ENCODE measurements at regions not wholly inside any gene's neighbourhood (a gene's known extent, or its start where the extent isn't known, plus 50 kb on each side); places are given as distances from the start of the nearest gene placed in this dataset.
"Not testable (repeated sequence)": the region's sequence is repeated elsewhere in the genome, so short reads cannot be mapped to it uniquely, and the experiment has no call there.

DNA sequence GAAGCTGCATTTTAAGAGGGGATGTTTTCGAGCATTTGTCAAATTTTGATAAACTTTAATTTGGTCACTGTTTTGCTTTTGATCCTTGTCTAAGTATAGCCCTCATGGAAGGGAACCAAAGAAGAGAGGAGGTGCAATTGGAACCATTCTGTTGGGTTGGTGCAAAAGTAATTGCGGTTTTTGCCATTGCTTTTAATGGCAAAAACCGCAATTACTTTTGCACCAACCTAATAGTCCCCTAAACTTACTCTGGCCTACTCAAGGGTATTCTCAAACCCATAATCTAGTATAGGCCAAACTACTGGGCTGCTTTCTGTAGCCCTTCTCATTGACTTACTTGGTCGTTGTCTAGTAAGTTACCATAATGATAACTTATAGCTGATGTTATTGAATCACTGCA is 634.7 kb downstream of the MAFB start:
- H3K4me3 ChIP-seq (ENCODE audit: low read length) = no peak overlapping the region
- H3K36me3 ChIP-seq (ENCODE audit: control insufficient read depth, insufficient read depth, low read length) = no peaks in the 10 kb centered on the region
- no peaks in the 10 kb centered on the region for H3K27me3 ChIP-seq (ENCODE audit: control insufficient read depth, insufficient read depth, low read length)
- no peaks in the 10 kb centered on the region for H3K4me1 ChIP-seq (ENCODE audit: control insufficient read depth, insufficient read depth, low read length)
- H3K9ac ChIP-seq (ENCODE audit: low read length) = no peak overlapping the region
- H3K27ac ChIP-seq (ENCODE audit: low read depth, low read length) = no peak overlapping the region

DNA sequence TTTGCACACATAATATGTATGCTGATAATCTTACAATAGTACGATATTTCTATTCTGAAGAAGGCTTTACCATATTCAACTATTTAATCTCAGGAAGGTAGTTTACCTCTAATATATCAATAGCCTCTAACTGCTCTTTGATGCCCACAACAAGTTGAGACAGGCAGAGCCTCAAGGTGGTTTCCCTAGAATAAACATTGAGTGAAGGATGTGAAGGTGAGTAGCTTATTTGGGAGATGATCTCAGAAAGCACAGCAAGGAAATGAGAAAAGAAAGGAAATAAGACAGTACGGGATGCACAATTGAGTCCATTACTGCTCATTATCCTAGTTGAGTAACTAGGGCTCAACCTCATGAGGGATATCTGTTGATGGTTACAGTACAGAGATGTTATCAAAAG is 638.4 kb downstream of the MAFB start:
- no peaks in the 10 kb centered on the region for H3K36me3 ChIP-seq (ENCODE audit: control insufficient read depth, insufficient read depth, low read length)
- H3K9ac ChIP-seq (ENCODE audit: low read length) = no peak overlapping the region
- no peaks in the 10 kb centered on the region for H3K4me1 ChIP-seq (ENCODE audit: control insufficient read depth, insufficient read depth, low read length)
- H3K27ac ChIP-seq (ENCODE audit: low read depth, low read length) = no peak overlapping the region
- H3K4me3 ChIP-seq (ENCODE audit: low read length) = no peak overlapping the region
- H3K27me3 ChIP-seq (ENCODE audit: control insufficient read depth, insufficient read depth, low read length) = no peaks in the 10 kb centered on the region

DNA sequence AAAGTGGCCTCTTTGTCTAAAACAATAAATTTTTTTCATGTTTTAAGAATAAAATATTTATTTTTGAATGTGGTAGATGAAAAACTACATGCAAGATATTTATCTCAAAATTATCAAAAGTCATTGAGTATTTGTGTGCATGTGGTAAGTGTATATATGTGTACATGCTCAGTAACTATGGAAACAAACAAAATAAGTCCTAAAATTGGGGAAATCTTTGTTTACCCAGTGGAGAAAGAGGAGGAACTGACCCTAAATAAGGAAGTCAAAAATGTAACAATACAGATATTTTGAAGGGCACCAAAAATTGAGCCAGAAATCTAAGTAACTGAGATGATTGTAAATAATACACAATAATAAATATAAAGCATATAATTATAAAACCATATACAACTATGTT is 639.2 kb downstream of the MAFB start:
- H3K9ac ChIP-seq (ENCODE audit: low read length) = no peak overlapping the region
- no peaks in the 10 kb centered on the region for H3K4me1 ChIP-seq (ENCODE audit: control insufficient read depth, insufficient read depth, low read length)
- no peak overlapping the region for H3K4me3 ChIP-seq (ENCODE audit: low read length)
- no peaks in the 10 kb centered on the region for H3K36me3 ChIP-seq (ENCODE audit: control insufficient read depth, insufficient read depth, low read length)
- H3K27ac ChIP-seq (ENCODE audit: low read depth, low read length) = no peak overlapping the region
- H3K27me3 ChIP-seq (ENCODE audit: control insufficient read depth, insufficient read depth, low read length) = no peaks in the 10 kb centered on the region

DNA sequence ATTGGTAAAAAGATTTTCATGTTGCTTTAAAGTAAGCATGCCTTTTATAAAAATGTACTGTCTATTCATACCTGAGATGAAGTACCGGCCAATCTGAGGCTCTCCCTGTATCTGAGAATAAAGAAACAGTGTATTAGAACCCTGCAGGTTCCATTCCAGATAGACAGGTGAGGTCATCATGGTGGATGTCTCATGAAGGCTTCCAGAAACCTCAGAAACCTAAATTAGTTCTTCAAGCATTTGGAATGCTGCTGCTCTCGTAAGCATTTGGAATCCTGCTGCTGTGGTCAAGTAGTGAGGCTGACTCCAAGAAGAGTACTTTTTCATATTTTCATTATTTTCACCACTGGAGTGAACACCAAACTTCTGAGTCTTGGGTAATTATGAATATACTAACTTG is 642.3 kb downstream of the MAFB start:
- Histone ChIP-seq H3K4me3 (ENCODE audit: low read length) (no peak overlapping the region), H3K27ac (ENCODE audit: low read depth, low read length) (no peak overlapping the region), H3K27me3 (ENCODE audit: control insufficient read depth, insufficient read depth, low read length) (no peaks in the 10 kb centered on the region), H3K9ac (ENCODE audit: low read length) (no peak overlapping the region), H3K4me1 (ENCODE audit: control insufficient read depth, insufficient read depth, low read length) (no peaks in the 10 kb centered on the region), H3K36me3 (ENCODE audit: control insufficient read depth, insufficient read depth, low read length) (no peaks in the 10 kb centered on the region)

DNA sequence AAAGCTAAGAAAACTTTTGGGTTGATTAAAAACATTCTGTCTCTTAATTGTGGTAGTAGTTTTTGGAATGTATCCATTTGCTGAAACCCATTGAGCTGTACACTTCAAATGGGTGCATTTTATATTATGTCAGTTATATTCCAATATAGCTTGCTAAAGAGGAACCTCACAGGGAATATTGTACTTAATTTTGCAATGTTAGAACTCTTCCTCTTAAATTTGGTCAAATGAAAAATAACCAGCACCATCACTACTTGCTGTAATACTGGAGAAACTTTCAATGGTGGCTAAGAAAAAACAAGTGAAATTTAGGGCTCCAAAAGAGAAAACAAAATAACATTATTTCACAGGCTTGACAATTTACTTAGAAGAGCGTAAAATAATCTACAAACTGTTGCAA is 651.5 kb downstream of the MAFB start:
- no peaks in the 10 kb centered on the region for H3K4me1 ChIP-seq (ENCODE audit: control insufficient read depth, insufficient read depth, low read length)
- no peak overlapping the region for H3K27ac ChIP-seq (ENCODE audit: low read depth, low read length)
- no peak overlapping the region for H3K9ac ChIP-seq (ENCODE audit: low read length)
- H3K27me3 ChIP-seq (ENCODE audit: control insufficient read depth, insufficient read depth, low read length) = no peaks in the 10 kb centered on the region
- no peaks in the 10 kb centered on the region for H3K36me3 ChIP-seq (ENCODE audit: control insufficient read depth, insufficient read depth, low read length)
- H3K4me3 ChIP-seq (ENCODE audit: low read length) = no peak overlapping the region

DNA sequence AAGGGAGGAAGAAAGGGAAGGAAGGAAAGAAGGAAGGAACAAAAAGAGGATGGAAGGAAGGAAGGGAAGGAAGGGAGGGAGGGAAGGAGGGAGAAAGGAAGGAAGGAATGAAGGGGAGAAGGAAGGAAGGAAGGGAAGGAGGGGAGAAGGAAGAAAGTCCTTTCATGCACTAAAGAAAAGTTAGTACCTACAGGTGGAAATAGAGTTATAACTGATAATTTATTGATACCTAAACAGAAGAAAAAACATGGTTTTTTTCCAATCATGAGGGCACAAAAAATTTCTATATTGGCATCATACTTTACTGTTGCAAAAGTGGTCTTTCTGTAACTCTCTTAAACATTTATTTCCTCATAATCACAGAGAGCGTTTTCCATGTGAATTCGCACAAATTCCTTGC is 659.4 kb downstream of the MAFB start:
- Histone ChIP-seq H3K36me3 (ENCODE audit: control insufficient read depth, insufficient read depth, low read length) (no peaks in the 10 kb centered on the region), H3K27me3 (ENCODE audit: control insufficient read depth, insufficient read depth, low read length) (no peaks in the 10 kb centered on the region), H3K4me3 (ENCODE audit: low read length) (no peak overlapping the region), H3K4me1 (ENCODE audit: control insufficient read depth, insufficient read depth, low read length) (no peaks in the 10 kb centered on the region), H3K27ac (ENCODE audit: low read depth, low read length) (no peak overlapping the region), H3K9ac (ENCODE audit: low read length) (no peak overlapping the region)

DNA sequence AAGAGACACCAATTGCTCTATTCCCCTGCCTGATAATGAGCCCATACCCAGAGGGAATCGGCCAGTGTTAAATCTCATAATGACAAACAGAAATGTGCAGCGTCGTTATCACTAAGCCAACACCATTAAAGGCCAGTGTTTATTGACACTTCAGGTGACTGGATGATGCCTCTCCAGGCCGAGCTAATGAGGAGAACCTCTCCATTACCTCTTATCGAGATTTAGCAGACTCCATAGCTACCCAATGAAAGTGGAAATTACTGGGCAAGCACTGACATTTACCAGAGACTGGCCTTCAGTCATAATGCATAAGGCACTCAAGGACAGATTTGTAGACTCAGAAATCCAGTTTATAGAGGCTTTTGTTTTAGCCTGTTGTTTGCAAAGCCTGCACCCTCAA is 669.5 kb downstream of the MAFB start:
- Histone ChIP-seq H3K9ac (ENCODE audit: low read length) (no peak overlapping the region), H3K4me1 (ENCODE audit: control insufficient read depth, insufficient read depth, low read length) (no peaks in the 10 kb centered on the region), H3K27ac (ENCODE audit: low read depth, low read length) (no peak overlapping the region), H3K27me3 (ENCODE audit: control insufficient read depth, insufficient read depth, low read length) (no peaks in the 10 kb centered on the region), H3K36me3 (ENCODE audit: control insufficient read depth, insufficient read depth, low read length) (no peaks in the 10 kb centered on the region), H3K4me3 (ENCODE audit: low read length) (no peak overlapping the region)

DNA sequence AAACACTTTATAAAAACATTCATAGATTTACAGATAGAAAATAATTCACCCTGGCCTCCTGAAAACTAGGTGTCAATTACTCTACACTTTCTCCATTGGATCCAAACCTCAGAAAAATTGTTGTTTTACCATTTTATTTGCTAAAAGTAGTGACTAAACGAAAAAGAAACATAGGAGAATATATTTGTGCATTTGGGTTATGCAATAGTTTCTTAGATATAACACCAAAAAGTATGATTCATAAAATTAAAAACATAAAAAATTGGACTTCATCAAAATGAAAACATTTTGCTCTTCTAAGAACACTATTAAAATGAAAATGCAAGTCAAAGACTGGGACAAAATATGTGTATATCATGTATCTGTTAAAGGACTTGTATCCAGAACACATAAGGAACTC is 671.3 kb downstream of the MAFB start:
- no peak overlapping the region for H3K27ac ChIP-seq (ENCODE audit: low read depth, low read length)

DNA sequence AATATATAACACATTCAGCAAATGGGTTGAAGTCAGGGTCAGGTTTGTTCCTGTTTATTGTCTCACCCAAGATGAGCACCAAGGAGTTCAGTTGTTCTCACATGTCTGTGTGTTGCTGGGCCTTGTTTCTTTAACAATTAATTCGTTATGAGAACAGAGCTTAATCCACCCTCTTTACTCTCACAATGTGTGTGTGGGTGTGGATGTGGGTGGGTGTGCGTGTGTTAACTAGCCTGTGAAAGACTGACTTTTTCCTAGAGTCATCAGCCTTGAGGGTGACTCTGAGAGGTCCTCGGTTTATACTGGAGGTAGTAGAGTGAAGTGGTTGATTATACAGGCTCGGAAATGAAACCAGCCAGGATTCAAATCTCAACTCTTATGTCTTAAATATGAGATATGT is 672.1 kb downstream of the MAFB start:
- Histone ChIP-seq H3K4me3 (ENCODE audit: low read length) (no peak overlapping the region), H3K36me3 (ENCODE audit: control insufficient read depth, insufficient read depth, low read length) (no peaks in the 10 kb centered on the region), H3K27me3 (ENCODE audit: control insufficient read depth, insufficient read depth, low read length) (no peaks in the 10 kb centered on the region), H3K27ac (ENCODE audit: low read depth, low read length) (no peak overlapping the region), H3K4me1 (ENCODE audit: control insufficient read depth, insufficient read depth, low read length) (no peaks in the 10 kb centered on the region), H3K9ac (ENCODE audit: low read length) (no peak overlapping the region)

More for the DNA sequence above, 671.3 kb downstream of the MAFB start:
- no peak overlapping the region for H3K4me3 ChIP-seq (ENCODE audit: low read length)
- no peak overlapping the region for H3K9ac ChIP-seq (ENCODE audit: low read length)
- no peaks in the 10 kb centered on the region for H3K36me3 ChIP-seq (ENCODE audit: control insufficient read depth, insufficient read depth, low read length)
- H3K27me3 ChIP-seq (ENCODE audit: control insufficient read depth, insufficient read depth, low read length) = no peaks in the 10 kb centered on the region
- H3K4me1 ChIP-seq (ENCODE audit: control insufficient read depth, insufficient read depth, low read length) = no peaks in the 10 kb centered on the region

DNA sequence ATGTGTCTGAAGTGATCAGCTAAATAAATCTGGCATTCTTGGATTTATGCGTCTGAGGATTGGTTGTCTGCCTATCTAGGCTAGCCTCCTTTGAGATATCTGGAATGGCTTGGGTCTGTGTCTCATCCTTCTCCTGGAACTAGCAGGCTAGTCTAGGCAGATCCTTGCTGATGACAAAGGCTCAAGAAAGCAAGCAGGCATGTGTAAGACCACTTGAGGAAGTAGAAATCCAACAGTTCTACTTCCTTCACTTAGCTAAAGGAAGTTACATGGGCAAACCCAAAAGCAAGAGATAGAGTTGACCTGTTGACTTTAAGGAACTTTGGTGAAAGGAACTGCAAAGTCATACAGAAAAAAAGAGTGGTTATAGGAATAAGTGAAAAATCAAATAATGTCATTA is 672.6 kb downstream of the MAFB start:
- Histone ChIP-seq H3K27me3 (ENCODE audit: control insufficient read depth, insufficient read depth, low read length) (no peaks in the 10 kb centered on the region), H3K27ac (ENCODE audit: low read depth, low read length) (no peak overlapping the region), H3K4me3 (ENCODE audit: low read length) (no peak overlapping the region), H3K36me3 (ENCODE audit: control insufficient read depth, insufficient read depth, low read length) (no peaks in the 10 kb centered on the region), H3K4me1 (ENCODE audit: control insufficient read depth, insufficient read depth, low read length) (no peaks in the 10 kb centered on the region), H3K9ac (ENCODE audit: low read length) (no peak overlapping the region)

DNA sequence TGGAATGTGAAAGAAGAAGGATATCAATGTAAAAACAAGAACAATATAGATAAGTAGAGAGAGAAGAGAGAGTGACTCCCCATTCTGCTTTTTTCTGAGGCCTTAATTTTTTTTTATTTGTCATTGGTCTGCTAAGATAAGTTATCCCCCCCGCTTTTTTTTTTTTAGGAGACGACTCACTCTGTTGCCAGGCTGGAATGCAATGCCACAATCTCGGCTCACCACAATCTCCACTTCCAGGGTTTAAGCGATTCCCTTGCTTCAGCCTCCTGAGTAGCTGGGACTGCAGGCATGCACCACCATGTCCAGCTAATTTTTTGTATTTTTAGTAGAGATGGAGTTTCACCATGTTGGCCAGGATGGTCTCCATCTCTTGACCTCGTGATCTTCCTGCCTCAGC is 677.0 kb downstream of the MAFB start:
- H3K27ac ChIP-seq (ENCODE audit: low read depth, low read length) = not testable (repeated sequence)

DNA sequence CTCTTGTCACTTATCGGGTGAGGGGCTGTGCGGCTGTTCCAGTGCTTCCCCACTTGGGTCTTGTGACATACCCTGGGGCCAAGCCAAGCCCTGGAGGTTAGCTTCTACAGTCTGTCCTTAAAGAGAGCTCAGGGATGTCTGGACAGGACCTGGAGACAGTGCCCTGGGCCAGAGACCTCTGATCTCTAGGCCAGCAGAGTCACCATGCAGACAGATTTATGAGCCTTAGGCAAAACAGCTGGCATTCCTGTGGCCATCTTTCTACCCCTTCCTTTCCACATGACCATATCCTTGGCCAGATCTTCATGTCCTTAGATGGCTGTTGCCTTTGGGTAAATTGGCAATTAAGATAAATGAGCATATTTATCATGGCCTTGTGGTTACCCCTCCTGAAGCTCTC is 678.6 kb downstream of the MAFB start:
- Histone ChIP-seq H3K4me3 (ENCODE audit: low read length) (no peak overlapping the region), H3K4me1 (ENCODE audit: control insufficient read depth, insufficient read depth, low read length) (no peaks in the 10 kb centered on the region), H3K36me3 (ENCODE audit: control insufficient read depth, insufficient read depth, low read length) (no peaks in the 10 kb centered on the region), H3K27me3 (ENCODE audit: control insufficient read depth, insufficient read depth, low read length) (no peaks in the 10 kb centered on the region), H3K27ac (ENCODE audit: low read depth, low read length) (no peak overlapping the region), H3K9ac (ENCODE audit: low read length) (no peak overlapping the region)

More for the DNA sequence above, 677.0 kb downstream of the MAFB start:
- not testable (repeated sequence) for H3K9ac ChIP-seq (ENCODE audit: low read length); H3K4me1 ChIP-seq (ENCODE audit: control insufficient read depth, insufficient read depth, low read length); H3K36me3 ChIP-seq (ENCODE audit: control insufficient read depth, insufficient read depth, low read length); H3K4me3 ChIP-seq (ENCODE audit: low read length); H3K27me3 ChIP-seq (ENCODE audit: control insufficient read depth, insufficient read depth, low read length)

DNA sequence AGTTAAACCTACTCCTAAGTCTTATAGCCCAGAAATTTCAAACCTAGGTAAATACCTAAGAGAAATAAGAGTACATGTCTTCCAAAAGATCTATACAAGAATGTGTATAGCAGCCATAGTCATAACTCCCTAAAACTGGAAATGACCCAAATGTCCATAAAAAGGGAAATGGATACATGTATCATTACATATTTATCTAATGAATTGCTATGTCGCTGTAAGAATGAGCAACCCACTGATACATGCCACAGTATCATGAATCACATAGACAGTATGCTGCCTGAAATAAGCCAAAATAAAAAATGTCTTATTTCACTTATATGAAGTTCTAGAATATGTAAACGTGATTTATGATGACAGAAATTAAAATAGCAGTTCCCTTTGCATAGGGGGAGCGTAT is 679.5 kb downstream of the MAFB start:
- H3K4me1 ChIP-seq (ENCODE audit: control insufficient read depth, insufficient read depth, low read length) = no peaks in the 10 kb centered on the region
- no peak overlapping the region for H3K9ac ChIP-seq (ENCODE audit: low read length)
- H3K27ac ChIP-seq (ENCODE audit: low read depth, low read length) = no peak overlapping the region
- no peak overlapping the region for H3K4me3 ChIP-seq (ENCODE audit: low read length)
- H3K27me3 ChIP-seq (ENCODE audit: control insufficient read depth, insufficient read depth, low read length) = no peaks in the 10 kb centered on the region
- H3K36me3 ChIP-seq (ENCODE audit: control insufficient read depth, insufficient read depth, low read length) = no peaks in the 10 kb centered on the region

DNA sequence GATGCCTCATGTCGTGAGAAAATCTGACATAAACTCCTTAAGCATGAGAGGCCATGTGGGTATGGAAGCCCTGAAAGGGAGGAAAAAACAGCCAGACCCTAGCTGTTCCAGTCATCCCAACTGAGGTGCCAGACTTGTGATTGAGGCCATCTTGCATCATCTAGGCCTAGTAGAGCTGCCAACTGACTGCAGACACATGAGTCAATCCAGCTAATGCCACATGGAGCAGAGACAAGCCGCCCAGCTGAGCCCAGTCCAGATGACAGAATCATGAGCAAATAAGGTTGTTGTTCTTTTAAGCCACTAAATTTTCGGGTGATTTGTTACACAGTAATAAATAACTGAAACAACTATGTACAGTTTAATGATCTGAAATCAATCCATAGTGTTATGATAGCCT is 680.9 kb downstream of the MAFB start:
- Histone ChIP-seq H3K9ac (ENCODE audit: low read length) (no peak overlapping the region), H3K4me1 (ENCODE audit: control insufficient read depth, insufficient read depth, low read length) (no peaks in the 10 kb centered on the region), H3K36me3 (ENCODE audit: control insufficient read depth, insufficient read depth, low read length) (no peaks in the 10 kb centered on the region), H3K4me3 (ENCODE audit: low read length) (no peak overlapping the region), H3K27ac (ENCODE audit: low read depth, low read length) (no peak overlapping the region), H3K27me3 (ENCODE audit: control insufficient read depth, insufficient read depth, low read length) (no peaks in the 10 kb centered on the region)

All from rectal smooth muscle tissue (tissue), 1 donor.